Activated T-helper 1 cell treated with anti-CD3 and anti-CD28 coated beads, Interleukin-12 subunit alpha, Interleukin-12 subunit beta, Interleukin-2, Interleukin-4 antibody, amounts not matched to agents 30 ng/mL and 10 ng/mL and 1 ng/mL, durations not matched to agents 14 hours and 24 hours and 36 hours (primary cell): ENCODE measurements at regions not wholly inside any gene's neighbourhood (a gene's known extent, or its start where the extent isn't known, plus 50 kb on each side); places are given as distances from the start of the nearest gene placed in this dataset.

Experiments
- DNase-seq: peaks from one replicate; pipeline ENCODE4 v3.0.0; 2021; ENCODE audit warnings: low spot score
- H3K27ac Mint-ChIP-seq: one replicate; pipeline ENCODE4 v1.8.0; 2021; ENCODE audit warnings: mild to moderate bottlenecking, mixed read lengths
- H3K27me3 Mint-ChIP-seq: one replicate; pipeline ENCODE4 v1.8.0; 2022; ENCODE audit warnings: mild to moderate bottlenecking, moderate library complexity, mixed read lengths; ENCODE audit not compliant: insufficient read depth
- H3K36me3 Mint-ChIP-seq: one replicate; pipeline ENCODE4 v1.8.0; 2021; ENCODE audit warnings: low read depth, mixed read lengths
- H3K4me1 Mint-ChIP-seq: one replicate; pipeline ENCODE4 v1.8.0; 2021; ENCODE audit warnings: low read depth, mixed read lengths
- H3K4me3 Mint-ChIP-seq: one replicate; pipeline ENCODE4 v1.8.0; 2021; ENCODE audit warnings: mild to moderate bottlenecking, moderate library complexity, mixed read lengths
- H3K9me3 Mint-ChIP-seq: one replicate; pipeline ENCODE4 v1.8.0; 2021; ENCODE audit warnings: mixed read lengths
- intact Hi-C: fragments of 100-400 bp; cut with micrococcal nuclease; formaldehyde crosslinking; loops from one replicate; pipeline ENCODE4 v1.15.1; 2024

DNA sequence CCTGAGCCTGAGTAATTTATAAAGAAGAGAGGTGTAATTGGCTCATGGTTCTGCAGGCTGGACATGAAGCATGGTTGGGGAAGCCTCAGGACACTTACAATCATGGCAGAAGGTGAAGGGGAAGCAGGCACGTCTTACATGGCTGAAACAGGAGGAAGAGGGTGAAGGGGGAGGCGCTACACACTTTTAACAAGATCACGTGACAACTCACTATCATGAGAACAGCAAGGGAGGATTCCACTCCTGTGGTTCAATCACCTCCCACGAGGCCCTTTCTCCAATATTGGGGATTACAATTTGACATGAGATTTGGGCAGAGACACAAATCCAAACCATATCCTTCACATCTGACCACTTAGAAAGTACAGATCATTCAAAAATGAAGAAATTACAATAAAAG, 110.6 kb upstream of the SHISA6 start:
- Mint-ChIP-seq H3K9me3 (peaks cover 2% of the 10 kb centered on the region), H3K4me3 (no peak overlapping the region), H3K36me3 (no peaks in the 10 kb centered on the region), H3K27ac (no peak overlapping the region), H3K4me1 (no peaks in the 10 kb centered on the region), H3K27me3 (no peaks in the 10 kb centered on the region)
- no peak for DNase-seq
- intact Hi-C loops, result no loop called here

DNA sequence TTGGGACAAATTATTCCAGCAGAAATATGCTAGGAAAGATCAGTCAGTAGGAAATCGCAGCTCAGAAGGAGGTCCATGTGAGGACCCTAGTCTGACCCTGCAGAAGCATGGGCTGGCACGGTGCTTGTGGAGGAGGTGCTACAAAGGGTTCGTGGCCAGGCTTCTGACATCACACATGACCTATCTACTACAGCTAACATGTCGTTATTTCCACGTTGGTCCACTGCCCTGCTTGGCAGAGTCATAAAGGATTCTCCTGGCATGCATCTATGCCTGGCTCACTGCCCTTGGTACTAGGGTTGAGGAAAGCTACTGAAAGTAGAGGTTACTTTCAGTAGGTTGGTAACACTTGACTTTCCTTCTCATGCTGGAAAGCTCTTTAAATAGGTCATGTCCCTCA, 118.1 kb upstream of the SHISA6 start:
- Mint-ChIP-seq H3K36me3 (no peaks in the 10 kb centered on the region), H3K4me1 (no peaks in the 10 kb centered on the region), H3K9me3 (peaks cover 10% of the 10 kb centered on the region), H3K27me3 (no peaks in the 10 kb centered on the region), H3K4me3 (no peak overlapping the region), H3K27ac (no peak overlapping the region)
- no peak for DNase-seq
- intact Hi-C loops, result no loop called here

DNA sequence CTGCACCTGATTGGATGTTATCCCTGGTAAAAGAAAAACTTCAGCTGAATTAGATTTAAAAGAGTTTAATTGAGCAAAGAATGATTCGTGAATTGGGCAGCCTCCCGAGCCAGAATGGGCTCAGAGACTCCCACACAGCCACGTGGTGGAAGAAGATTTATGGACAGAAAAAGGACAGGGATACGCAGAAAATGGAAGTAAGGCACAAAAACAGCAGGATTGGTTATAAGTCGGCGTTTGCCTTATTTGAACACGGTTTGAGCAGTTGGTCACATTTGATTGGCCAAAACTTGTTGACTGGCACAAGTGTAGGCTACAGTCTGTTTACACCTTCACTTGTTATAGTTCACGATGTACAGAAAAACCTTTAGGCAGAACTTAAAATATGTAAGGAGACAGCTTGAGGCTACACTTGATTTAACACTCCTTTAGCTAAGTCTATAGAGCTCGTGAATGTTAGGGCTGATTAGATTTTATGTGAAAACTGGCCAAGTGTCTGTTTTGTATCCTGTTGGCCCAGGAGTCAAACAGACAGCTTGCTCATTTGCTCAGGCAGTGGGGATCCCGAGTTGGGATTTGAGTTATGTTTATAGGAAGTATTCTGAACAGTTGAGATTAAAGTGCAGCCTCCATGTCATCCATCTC, 119.5 kb upstream of the SHISA6 start:
- Mint-ChIP-seq H3K9me3 (peaks cover 12% of the 10 kb centered on the region), H3K27me3 (no peaks in the 10 kb centered on the region), H3K27ac (no peak overlapping the region), H3K4me3 (no peak overlapping the region), H3K36me3 (no peaks in the 10 kb centered on the region), H3K4me1 (no peaks in the 10 kb centered on the region)
- no peak for DNase-seq
- intact Hi-C loops, result no loop called here

DNA sequence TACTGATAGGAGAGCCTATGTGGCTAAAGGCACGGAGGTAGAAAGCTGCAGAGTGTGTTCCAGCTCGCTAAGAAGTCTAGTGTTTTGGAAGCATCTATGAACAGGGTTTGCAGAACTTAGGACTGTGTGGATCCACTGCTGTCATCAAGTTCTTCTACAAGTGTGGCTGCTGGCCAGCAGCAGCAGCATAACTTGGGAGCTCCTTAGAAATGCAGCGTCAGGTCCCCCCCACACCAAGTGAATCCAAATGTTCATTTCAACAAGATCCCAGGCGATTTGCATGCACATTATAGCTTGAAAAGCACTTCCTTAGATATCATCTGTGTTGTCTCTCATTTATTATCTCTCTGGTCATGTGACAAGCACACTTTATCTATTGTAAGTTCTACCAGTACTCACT, 131.9 kb upstream of the SHISA6 start:
- Mint-ChIP-seq H3K4me1 (no peaks in the 10 kb centered on the region), H3K4me3 (no peak overlapping the region), H3K27ac (no peak overlapping the region), H3K9me3 (peaks cover 5% of the 10 kb centered on the region), H3K27me3 (no peaks in the 10 kb centered on the region), H3K36me3 (no peaks in the 10 kb centered on the region)
- DNase-seq, result no peak
- intact Hi-C loops, result no loop called here

DNA sequence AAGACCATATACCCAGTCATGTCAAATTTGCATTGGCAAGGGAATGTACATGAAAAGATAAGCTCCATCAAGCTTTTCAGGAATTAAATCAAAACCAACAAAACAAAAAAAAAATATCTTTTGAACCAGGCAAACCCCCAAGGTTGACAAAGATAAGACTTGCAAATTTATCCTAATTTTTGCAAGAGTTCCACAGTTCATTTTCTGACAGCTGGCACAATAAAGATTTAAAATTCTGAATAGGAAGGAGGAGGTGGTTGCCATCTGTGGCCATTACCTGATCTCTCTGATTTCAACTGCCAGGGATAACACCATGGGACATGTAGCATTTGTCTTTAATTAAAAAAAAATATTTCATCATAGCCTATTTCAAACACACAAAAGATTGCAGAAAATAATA, 135.9 kb upstream of the SHISA6 start:
- Mint-ChIP-seq H3K27me3 (no peaks in the 10 kb centered on the region), H3K4me3 (no peak overlapping the region), H3K27ac (no peak overlapping the region), H3K36me3 (no peaks in the 10 kb centered on the region), H3K9me3 (no peaks in the 10 kb centered on the region), H3K4me1 (no peaks in the 10 kb centered on the region)
- DNase-seq, result no peak
- intact Hi-C loops, result no loop called here

DNA sequence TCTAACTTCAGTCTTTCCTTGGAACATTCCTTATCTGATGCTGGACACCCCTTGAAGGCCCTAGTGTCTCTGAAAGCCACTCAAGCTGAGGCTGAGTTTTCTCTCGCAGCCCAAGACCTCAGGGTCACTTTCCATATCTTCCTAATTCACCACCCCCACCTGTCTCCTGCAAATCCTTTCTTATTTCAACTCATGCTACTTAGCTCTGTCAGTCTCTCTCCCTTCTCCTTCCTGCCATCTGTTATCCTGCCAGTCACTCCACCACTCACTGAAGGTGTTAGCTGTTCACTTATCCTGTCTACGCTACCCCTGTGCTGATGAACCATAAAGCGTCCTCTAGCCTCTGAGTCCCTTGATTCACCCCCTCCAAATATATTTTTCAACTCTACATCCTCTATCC, 143.9 kb upstream of the SHISA6 start:
- Mint-ChIP-seq H3K27ac (no peak overlapping the region), H3K36me3 (no peaks in the 10 kb centered on the region), H3K9me3 (peaks cover 6% of the 10 kb centered on the region), H3K4me3 (no peak overlapping the region), H3K4me1 (no peaks in the 10 kb centered on the region), H3K27me3 (no peaks in the 10 kb centered on the region)
- DNase-seq, result no peak
- intact Hi-C loops, result no loop called here

DNA sequence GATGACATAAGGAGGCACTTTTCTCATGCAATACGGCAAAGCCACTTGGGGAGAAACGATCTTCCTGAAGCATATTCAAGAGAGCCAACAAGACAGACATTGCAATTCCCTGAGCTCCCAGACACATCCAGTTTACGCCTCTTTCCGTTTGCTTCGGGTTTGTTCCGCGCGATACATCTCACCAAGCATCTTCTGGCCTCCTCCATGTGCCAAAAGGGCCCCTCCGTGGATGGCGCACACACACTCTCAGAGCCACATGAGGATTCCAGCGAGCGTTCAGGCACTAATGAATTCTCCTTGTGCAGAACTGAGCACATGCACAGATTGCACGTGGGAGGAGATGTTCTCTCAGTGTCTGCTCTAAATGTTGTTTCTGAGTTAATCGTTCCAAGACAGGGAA, 146.7 kb upstream of the SHISA6 start:
- no peaks in the 10 kb centered on the region for H3K4me1 Mint-ChIP-seq
- no peak overlapping the region for H3K4me3 Mint-ChIP-seq
- DNase-seq, result no peak
- no peaks in the 10 kb centered on the region for H3K36me3 Mint-ChIP-seq
- H3K27me3 Mint-ChIP-seq, result no peaks in the 10 kb centered on the region
- no peak overlapping the region for H3K27ac Mint-ChIP-seq
- intact Hi-C loops, result no loop called here
- peaks cover 6% of the 10 kb centered on the region for H3K9me3 Mint-ChIP-seq

DNA sequence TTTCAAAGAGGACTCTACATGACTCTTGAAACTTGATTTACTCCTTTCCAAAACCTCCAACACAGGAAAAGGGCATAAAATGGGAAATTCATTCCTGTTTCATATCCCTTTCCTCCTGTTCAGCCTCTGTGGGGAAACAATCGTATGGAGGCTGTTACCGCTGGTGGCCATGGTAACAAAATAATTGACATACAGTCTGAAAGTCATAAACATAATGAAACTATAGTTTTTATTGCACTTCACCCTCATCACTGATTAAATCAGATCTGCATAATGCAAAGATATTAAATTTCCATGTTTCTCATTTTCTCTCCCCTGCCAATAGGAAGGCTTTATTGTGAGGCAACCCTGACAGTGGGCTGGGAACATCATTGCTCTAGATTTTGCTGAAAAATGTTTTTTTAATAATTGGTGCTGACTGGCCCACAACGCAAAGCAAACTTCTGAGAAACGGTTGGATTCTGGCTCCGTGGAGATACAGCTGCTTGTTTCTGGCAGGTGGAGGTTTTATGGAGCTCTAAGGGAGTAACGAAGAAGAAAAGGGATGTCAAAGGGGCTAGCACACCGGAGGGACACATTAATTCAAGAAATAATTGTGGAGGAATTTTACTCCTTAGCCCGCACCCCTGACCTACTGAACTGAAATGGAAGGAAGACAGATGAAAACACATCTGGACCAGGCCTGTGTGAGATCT, 154.2 kb upstream of the SHISA6 start:
- Mint-ChIP-seq H3K27ac (no peak overlapping the region), H3K27me3 (no peaks in the 10 kb centered on the region)
- intact Hi-C loops, result no loop called here

DNA sequence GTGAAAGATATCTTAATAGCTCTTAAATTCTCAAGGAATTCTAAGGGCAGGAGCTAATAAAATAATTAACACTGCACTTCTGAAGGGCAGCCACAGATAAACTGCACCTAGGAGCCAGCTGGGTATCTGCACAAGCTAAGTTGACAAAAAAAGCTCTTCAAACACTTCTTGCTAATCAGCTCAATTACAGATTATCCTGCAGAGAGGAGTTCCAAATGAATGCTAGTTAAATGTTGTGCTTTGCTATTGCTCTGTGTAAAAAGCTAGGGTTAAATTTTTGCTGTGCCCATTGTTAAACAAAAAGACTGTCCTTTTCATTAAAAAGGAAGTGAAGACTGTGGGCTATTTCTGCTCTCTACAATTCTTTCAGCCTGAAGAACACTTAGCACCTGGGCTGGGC, 158.5 kb upstream of the SHISA6 start:
- H3K4me1 Mint-ChIP-seq, result no peaks in the 10 kb centered on the region

More for the DNA sequence above, 154.2 kb upstream of the SHISA6 start:
- H3K4me3 Mint-ChIP-seq, result no peak overlapping the region
- peaks cover 6% of the 10 kb centered on the region for H3K9me3 Mint-ChIP-seq
- no peaks in the 10 kb centered on the region for H3K36me3 Mint-ChIP-seq
- H3K4me1 Mint-ChIP-seq, result no peaks in the 10 kb centered on the region
- no peak for DNase-seq

DNA sequence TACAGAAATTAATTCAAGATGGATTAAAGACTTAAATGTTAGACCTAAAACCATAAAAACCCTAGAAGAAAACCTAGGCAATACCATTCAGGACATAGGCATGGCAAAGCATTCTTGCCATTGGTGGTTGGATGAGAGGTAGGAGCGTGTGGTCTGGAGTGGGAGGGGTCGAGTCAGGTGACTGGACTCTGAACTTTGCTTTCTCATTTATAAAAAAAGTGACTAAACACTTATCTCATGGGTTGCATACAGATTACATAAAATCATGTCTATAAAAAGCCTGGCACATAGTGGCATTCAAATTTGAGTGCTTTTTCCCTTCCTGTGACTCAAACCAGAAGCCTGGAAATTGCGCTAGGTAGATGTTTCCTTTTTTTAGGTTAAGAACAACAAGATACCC, 159.7 kb upstream of the SHISA6 start:
- no peaks in the 10 kb centered on the region for H3K27me3 Mint-ChIP-seq
- H3K36me3 Mint-ChIP-seq, result no peaks in the 10 kb centered on the region
- H3K4me3 Mint-ChIP-seq, result no peak overlapping the region
- no peak for DNase-seq
- intact Hi-C loops, result no loop called here
- no peaks in the 10 kb centered on the region for H3K4me1 Mint-ChIP-seq
- no peaks in the 10 kb centered on the region for H3K9me3 Mint-ChIP-seq
- no peak overlapping the region for H3K27ac Mint-ChIP-seq

More for the DNA sequence above, 158.5 kb upstream of the SHISA6 start:
- H3K9me3 Mint-ChIP-seq, result peaks cover under 1% of the 10 kb centered on the region
- no peak for DNase-seq
- intact Hi-C loops, result no loop called here
- no peaks in the 10 kb centered on the region for H3K27me3 Mint-ChIP-seq
- no peak overlapping the region for H3K27ac Mint-ChIP-seq
- no peaks in the 10 kb centered on the region for H3K36me3 Mint-ChIP-seq
- H3K4me3 Mint-ChIP-seq, result no peak overlapping the region

DNA sequence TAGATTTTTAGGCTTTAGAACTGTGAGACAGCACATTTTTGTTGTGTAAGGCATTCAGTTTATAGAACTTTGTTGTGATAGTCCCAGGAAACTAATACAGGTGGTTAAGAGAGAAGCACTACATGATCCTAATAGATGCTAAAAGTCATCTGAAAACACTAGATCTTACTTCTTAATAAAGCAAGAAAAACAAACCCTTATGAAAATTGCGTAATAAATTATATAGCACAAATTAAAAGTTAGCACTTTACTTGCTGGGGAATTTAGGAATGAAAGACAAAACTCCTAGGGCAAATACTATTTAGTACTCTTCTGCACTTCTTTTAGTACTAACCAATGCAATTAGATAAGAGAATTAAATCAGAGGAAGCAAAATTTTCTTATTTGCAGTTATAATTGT, 163.3 kb upstream of the SHISA6 start:
- intact Hi-C loops, result no loop called here
- Mint-ChIP-seq H3K4me3 (no peak overlapping the region), H3K4me1 (no peaks in the 10 kb centered on the region), H3K36me3 (no peaks in the 10 kb centered on the region), H3K27me3 (no peaks in the 10 kb centered on the region), H3K27ac (no peak overlapping the region), H3K9me3 (peaks cover 4% of the 10 kb centered on the region)
- no peak for DNase-seq

DNA sequence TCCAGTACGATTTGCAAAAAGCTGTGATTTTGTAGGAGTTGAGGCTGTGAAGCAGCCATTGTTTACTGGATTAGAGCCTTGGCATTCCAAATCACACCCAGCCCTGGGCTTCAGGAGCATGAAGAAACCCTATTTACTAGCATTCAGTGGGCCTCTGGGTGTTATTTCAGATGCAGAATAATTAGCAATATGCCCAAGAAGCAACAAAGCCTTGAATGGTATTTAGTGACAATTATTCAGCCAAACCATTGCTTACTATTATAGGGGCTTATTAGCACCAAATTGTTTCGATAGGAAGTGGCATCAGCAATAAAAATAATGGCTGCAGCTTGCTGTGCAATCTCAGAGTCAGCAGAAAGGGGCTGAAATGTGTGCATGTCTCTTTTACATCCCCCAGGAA, 166.6 kb upstream of the SHISA6 start:
- H3K27me3 Mint-ChIP-seq, result no peaks in the 10 kb centered on the region
- no peaks in the 10 kb centered on the region for H3K36me3 Mint-ChIP-seq
- no peak overlapping the region for H3K4me3 Mint-ChIP-seq
- intact Hi-C loops, result no loop called here
- no peaks in the 10 kb centered on the region for H3K4me1 Mint-ChIP-seq
- peaks cover 13% of the 10 kb centered on the region for H3K9me3 Mint-ChIP-seq
- DNase-seq, result no peak
- no peak overlapping the region for H3K27ac Mint-ChIP-seq

DNA sequence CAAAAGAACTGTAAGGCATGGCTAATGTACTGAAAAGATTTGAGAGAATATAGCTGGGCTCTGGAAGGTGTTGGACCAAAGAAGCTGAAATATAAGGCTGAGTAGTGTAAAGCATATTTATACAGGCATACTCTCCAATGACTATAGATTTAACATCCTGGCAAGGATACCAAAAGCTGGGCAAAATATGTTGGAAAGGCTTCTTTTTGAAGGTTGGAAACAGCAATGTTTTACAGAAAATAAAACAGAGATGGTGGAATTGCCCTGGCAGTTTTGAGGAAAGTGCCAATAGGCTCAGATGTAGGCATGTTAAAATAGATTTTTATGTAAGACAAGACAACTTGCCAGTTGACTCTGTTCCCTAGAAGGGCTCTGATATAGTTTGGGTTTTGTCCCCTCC, 184.1 kb upstream of the SHISA6 start:
- no peaks in the 10 kb centered on the region for H3K27me3 Mint-ChIP-seq
- peaks cover 3% of the 10 kb centered on the region for H3K9me3 Mint-ChIP-seq
- DNase-seq, result no peak
- intact Hi-C loops, result no loop called here
- no peak overlapping the region for H3K27ac Mint-ChIP-seq
- H3K36me3 Mint-ChIP-seq, result no peaks in the 10 kb centered on the region
- no peak overlapping the region for H3K4me3 Mint-ChIP-seq
- H3K4me1 Mint-ChIP-seq, result no peaks in the 10 kb centered on the region

DNA sequence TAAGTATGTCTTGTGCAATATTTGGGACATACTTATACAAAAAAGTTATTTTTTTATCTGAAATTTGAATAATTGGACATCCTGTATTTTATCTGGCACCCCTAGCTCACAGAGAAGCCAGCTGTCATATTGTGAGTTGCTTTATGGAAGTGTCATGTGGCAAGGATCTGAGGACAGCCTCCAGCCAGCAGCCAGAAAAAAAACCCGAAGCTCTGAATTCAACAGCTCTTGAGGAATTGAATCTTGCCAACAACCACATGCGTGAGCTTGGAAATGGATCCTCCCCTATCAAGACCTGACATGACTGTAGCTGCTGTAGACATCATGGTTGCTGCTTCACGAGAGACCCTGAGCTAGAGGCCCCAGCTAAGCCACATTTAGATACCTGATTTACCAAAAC, 187.2 kb upstream of the SHISA6 start:
- intact Hi-C loops, result no loop called here
- Mint-ChIP-seq H3K27ac (no peak overlapping the region), H3K27me3 (no peaks in the 10 kb centered on the region), H3K4me1 (no peaks in the 10 kb centered on the region), H3K4me3 (no peak overlapping the region), H3K36me3 (no peaks in the 10 kb centered on the region), H3K9me3 (peaks cover 3% of the 10 kb centered on the region)
- DNase-seq, result no peak
